HepG2 (cell line): ENCODE measurements at regions not wholly inside any gene's neighbourhood (a gene's known extent, or its start where the extent isn't known, plus 50 kb on each side); places are given as distances from the start of the nearest gene placed in this dataset.

Experiments used
- GTF3A ChIP-seq: sonication (generic); formaldehyde crosslinking; conservative IDR thresholded peaks from 2 replicates; pipeline ENCODE4 v1.4.0; 2020; ENCODE audit warnings: mild to moderate bottlenecking, missing genetic modification reagents
- MTA1 ChIP-seq: sonication (generic); formaldehyde crosslinking; IDR thresholded peaks from 2 replicates; pipeline ENCODE4 v1.4.0; 2020; ENCODE audit warnings: missing genetic modification reagents, mild to moderate bottlenecking, borderline replicate concordance
- PITX1 ChIP-seq: sonication (generic); formaldehyde crosslinking; IDR thresholded peaks from 2 replicates; pipeline ENCODE4 v1.5.1; 2020; ENCODE audit warnings: mild to moderate bottlenecking, missing genetic modification reagents
- REST ChIP-seq, 2 experiments: IDR thresholded peaks; 2 replicates each; pipeline ENCODE4 v1.6.1; 2011 to 2012; ENCODE audit warnings: low read length in 2 of 2, borderline replicate concordance in 1 of 2, low read depth in 1 of 2, mild to moderate bottlenecking in 1 of 2, moderate library complexity in 1 of 2
- SAP130 ChIP-seq: IDR thresholded peaks from 2 replicates; pipeline ENCODE4 v1.6.1; 2016; ENCODE audit warnings: low read depth
- TBP ChIP-seq: sonication (generic); formaldehyde crosslinking; IDR thresholded peaks from 2 replicates; pipeline ENCODE4 v1.5.0; 2020; ENCODE audit warnings: missing genetic modification reagents
- ZBTB44 ChIP-seq: sonication (generic); formaldehyde crosslinking; IDR thresholded peaks from 2 replicates; pipeline ENCODE4 v1.4.0; 2020; ENCODE audit warnings: missing genetic modification reagents
- ZKSCAN1 ChIP-seq: fragments of 150-350 bp; IDR thresholded peaks from 2 replicates; pipeline ENCODE4 v1.6.1; 2014; ENCODE audit warnings: low read length
- ZNF337 ChIP-seq: sonication (generic); formaldehyde crosslinking; IDR thresholded peaks from 2 replicates; pipeline ENCODE4 v1.5.1; 2020; ENCODE audit warnings: missing genetic modification reagents, low read depth, mild to moderate bottlenecking, borderline replicate concordance
- ZNF644 ChIP-seq: IDR thresholded peaks from 2 replicates; pipeline ENCODE4 v1.6.1; 2016; ENCODE audit warnings: low read depth
- ZNF773 ChIP-seq: sonication (generic); formaldehyde crosslinking; IDR thresholded peaks from 2 replicates; pipeline ENCODE4 v1.4.0; 2020; ENCODE audit warnings: missing genetic modification reagents, borderline replicate concordance
- TF ChIP-seq, protein P1 (sequence below): sonication (generic); formaldehyde crosslinking; IDR thresholded peaks from 2 replicates; pipeline ENCODE4 v1.4.0; 2020; ENCODE audit warnings: low read depth, mild to moderate bottlenecking, missing genetic modification reagents
- TF ChIP-seq, protein P2 (sequence below): sonication (generic); formaldehyde crosslinking; IDR thresholded peaks from 2 replicates; pipeline ENCODE4 v1.5.0; 2020; ENCODE audit warnings: mild to moderate bottlenecking, missing genetic modification reagents, moderate library complexity

DNA sequence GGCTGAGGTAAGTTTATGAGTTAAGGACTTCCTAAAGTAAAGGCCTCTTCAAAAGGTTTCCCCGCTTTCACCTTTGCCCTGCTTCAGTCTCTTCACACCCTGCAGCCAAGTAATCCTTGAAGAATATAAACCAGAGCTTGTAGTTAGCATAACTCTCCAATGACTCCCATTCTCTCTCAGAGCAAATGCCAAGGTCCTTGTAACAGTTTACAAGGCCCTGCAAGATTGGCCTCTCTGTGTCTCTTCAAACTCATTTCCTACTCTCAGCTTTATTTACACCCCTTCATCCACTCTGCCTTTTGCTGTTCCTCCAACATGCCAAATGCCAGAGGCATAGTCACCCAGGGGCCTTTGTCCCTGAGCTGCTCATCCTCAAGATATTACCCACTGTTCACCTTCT, 60.5 kb upstream of the MME start:
- TF ChIP-seq GTF3A (CRISPR knock-in tag) (no peak), PITX1 (CRISPR knock-in tag) (no peak), ZKSCAN1 (no peak), MTA1 (no peak), SAP130 (no peak), REST (IDR thresholded peaks at IDR 0.05; ENCODE audit: borderline replicate concordance in 1 of 2, low read depth in 1 of 2, low read length in 2 of 2) (no peak), ZBTB44 (no peak), ZNF773 (CRISPR knock-in tag) (no peak), ZNF644 (CRISPR knock-in tag) (no peak), ZNF337 (no peak), TBP (no peak)
- TF ChIP-seq, protein P1, sequence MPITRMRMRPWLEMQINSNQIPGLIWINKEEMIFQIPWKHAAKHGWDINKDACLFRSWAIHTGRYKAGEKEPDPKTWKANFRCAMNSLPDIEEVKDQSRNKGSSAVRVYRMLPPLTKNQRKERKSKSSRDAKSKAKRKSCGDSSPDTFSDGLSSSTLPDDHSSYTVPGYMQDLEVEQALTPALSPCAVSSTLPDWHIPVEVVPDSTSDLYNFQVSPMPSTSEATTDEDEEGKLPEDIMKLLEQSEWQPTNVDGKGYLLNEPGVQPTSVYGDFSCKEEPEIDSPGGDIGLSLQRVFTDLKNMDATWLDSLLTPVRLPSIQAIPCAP (CRISPR knock-in tag) = no peak
- TF ChIP-seq, protein P2, sequence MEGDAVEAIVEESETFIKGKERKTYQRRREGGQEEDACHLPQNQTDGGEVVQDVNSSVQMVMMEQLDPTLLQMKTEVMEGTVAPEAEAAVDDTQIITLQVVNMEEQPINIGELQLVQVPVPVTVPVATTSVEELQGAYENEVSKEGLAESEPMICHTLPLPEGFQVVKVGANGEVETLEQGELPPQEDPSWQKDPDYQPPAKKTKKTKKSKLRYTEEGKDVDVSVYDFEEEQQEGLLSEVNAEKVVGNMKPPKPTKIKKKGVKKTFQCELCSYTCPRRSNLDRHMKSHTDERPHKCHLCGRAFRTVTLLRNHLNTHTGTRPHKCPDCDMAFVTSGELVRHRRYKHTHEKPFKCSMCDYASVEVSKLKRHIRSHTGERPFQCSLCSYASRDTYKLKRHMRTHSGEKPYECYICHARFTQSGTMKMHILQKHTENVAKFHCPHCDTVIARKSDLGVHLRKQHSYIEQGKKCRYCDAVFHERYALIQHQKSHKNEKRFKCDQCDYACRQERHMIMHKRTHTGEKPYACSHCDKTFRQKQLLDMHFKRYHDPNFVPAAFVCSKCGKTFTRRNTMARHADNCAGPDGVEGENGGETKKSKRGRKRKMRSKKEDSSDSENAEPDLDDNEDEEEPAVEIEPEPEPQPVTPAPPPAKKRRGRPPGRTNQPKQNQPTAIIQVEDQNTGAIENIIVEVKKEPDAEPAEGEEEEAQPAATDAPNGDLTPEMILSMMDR (CRISPR knock-in tag) = no peak
